Adrenal gland (tissue), 9 donors: ENCODE measurements at regions not wholly inside any gene's neighbourhood (a gene's known extent, or its start where the extent isn't known, plus 50 kb on each side); places are given as distances from the start of the nearest gene placed in this dataset.

Source experiments
- DNase-seq, 7 donors: peaks; one replicate each; pipeline ENCODE4 v3.0.0-alpha.2; 2019 to 2020
- H3K27ac ChIP-seq, 5 donors: fragments of 200-600 bp; sonication (generic) in 4 of 5; 1 replicate in 3 of 5; 2 replicates in 2 of 5; pipeline versions ENCODE4 v1.5.1 to v1.8.0; 2016 to 2020; ENCODE audit warnings: mild to moderate bottlenecking in 1 of 5
- H3K27me3 ChIP-seq: fragments of 200-600 bp; 2 replicates; pipeline ENCODE4 v1.8.0; 2021
- H3K36me3 ChIP-seq, 2 donors: fragments of 200-600 bp; replicated peaks in 1 of 2; 1 replicate in 1 of 2; 2 replicates in 1 of 2; pipeline versions ENCODE4 v1.5.1 to v1.8.0; 2018 to 2022
- H3K4me1 ChIP-seq, 2 donors: fragments of 200-600 bp; replicated peaks in 1 of 2; 1 replicate in 1 of 2; 2 replicates in 1 of 2; pipeline versions ENCODE4 v1.5.1 to v1.8.0; 2018 to 2021
- H3K4me3 ChIP-seq, 4 donors: fragments of 200-600 bp; sonication (generic) in 3 of 4; one replicate each; pipeline ENCODE4 v1.5.1; 2016 to 2018
- H3K9me3 ChIP-seq, 3 donors: fragments of 200-600 bp; sonication (generic) in 1 of 3; replicated peaks in 1 of 3; 1 replicate in 2 of 3; 2 replicates in 1 of 3; pipeline versions ENCODE4 v1.5.1 to v1.8.0; 2016 to 2021
- CTCF ChIP-seq, 6 experiments: fragments of 450-650 bp in 4 of 6; fragments of 200-600 bp in 2 of 6; sonication (generic) in 1 of 6; IDR thresholded peaks; 1 replicate in 5 of 6; 2 replicates in 1 of 6; pipeline versions ENCODE4 v1.5.1 to v1.8.0; 2016 to 2021; ENCODE audit warnings: antibody characterized with exemption in 6 of 6, mild to moderate bottlenecking in 2 of 6, moderate library complexity in 1 of 6
- POLR2A ChIP-seq, 2 donors: fragments of 450-650 bp; IDR thresholded peaks; one replicate each; pipeline ENCODE4 v1.6.1; 2017; ENCODE audit warnings: antibody characterized with exemption in 2 of 2, mild to moderate bottlenecking in 2 of 2, moderate library complexity in 1 of 2
- WGBS, 4 donors: extraction: QIAGEN DNeasy Blood & Tissue Kit in 2 of 4; methylation state at CpG; one replicate each; pipeline versions ENCODE4 v1.1.5 to v1.1.7; 2013 to 2017; 5-methylcytosine and 5-hydroxymethylcytosine counted together
- intact Hi-C, 2 donors: fragments of 100-400 bp; cut with DNase I; formaldehyde crosslinking; loops; one replicate each; pipeline versions ENCODE4 v1.14.1 to v1.15.0; 2022 to 2023
- donor health status: healthy with polysubstance abuse.
- donor health status: Bipolar disorder and iron deficiency.
- donor health status: DM: yes; HTN: yes; CAD: no.
- donor health status: DM: no; HTN: no; CAD: no.
- donor health status: DM: no; HTN: no; CAD: no.

- intact Hi-C loops, result no loop called here
- DNase-seq, result no peak
- H3K4me3 ChIP-seq, result no peak overlapping the region
Measured at GRCh38 chr18:61612517-61612916, 279.3 kb downstream of the CDH20 start.

GRCh38 chr18:61609131-61609530, 275.9 kb downstream of the CDH20 start:
- Histone ChIP-seq H3K4me1 (peaks cover 7 to 15% of the 10 kb centered on the region in 2 donors), H3K36me3 (no peaks in the 10 kb centered on the region), H3K9me3 (no peaks in the 10 kb centered on the region), H3K4me3 (no peak overlapping the region), H3K27me3 (no peaks in the 10 kb centered on the region), H3K27ac (no peak overlapping the region)
- no peak for DNase-seq
- intact Hi-C loops, result no loop called here
- TF ChIP-seq CTCF (IDR thresholded peaks at IDR 0.05) (no peak), POLR2A (IDR thresholded peaks at IDR 0.05) (no peak)

More at GRCh38 chr18:61612517-61612916, 279.3 kb downstream of the CDH20 start:
- Histone ChIP-seq H3K9me3 (no peaks in the 10 kb centered on the region), H3K27me3 (no peaks in the 10 kb centered on the region), H3K36me3 (no peaks in the 10 kb centered on the region), H3K4me1 (no peaks in the 10 kb centered on the region), H3K27ac (no peak overlapping the region)
- no peak for TF ChIP-seq POLR2A (IDR thresholded peaks at IDR 0.05)
- no peak for TF ChIP-seq CTCF (IDR thresholded peaks at IDR 0.05)

GRCh38 chr18:61608316-61608715, 275.1 kb downstream of the CDH20 start:
- H3K36me3 ChIP-seq, result no peaks in the 10 kb centered on the region
- no peak for DNase-seq
- no peaks in the 10 kb centered on the region for H3K27me3 ChIP-seq
- H3K27ac ChIP-seq, result peak overlapping the region in 1 of 5 donors; percentile 43
- no peak for TF ChIP-seq POLR2A (IDR thresholded peaks at IDR 0.05)
- TF ChIP-seq CTCF (IDR thresholded peaks at IDR 0.05), result no peak
- H3K4me3 ChIP-seq, result no peak overlapping the region
- H3K4me1 ChIP-seq, result peaks cover 7 to 15% of the 10 kb centered on the region in 2 donors
- intact Hi-C loops, result no loop called here
- H3K9me3 ChIP-seq, result no peaks in the 10 kb centered on the region
- WGBS, 4 donors, result 68 to 74% (median 72%) methylated on average over 1 of the region's 1 CpG

- WGBS, 4 donors, result 67 to 91% (median 80%) methylated on average over 2 of the region's 2 CpGs
- DNase-seq, result no peak
- H3K27me3 ChIP-seq, result no peaks in the 10 kb centered on the region
- H3K36me3 ChIP-seq, result no peaks in the 10 kb centered on the region
- no peak overlapping the region for H3K4me3 ChIP-seq
- H3K9me3 ChIP-seq, result no peaks in the 10 kb centered on the region
- H3K4me1 ChIP-seq, result peaks cover 7 to 15% of the 10 kb centered on the region in 2 donors
- intact Hi-C loops, result no loop called here
- TF ChIP-seq POLR2A (IDR thresholded peaks at IDR 0.05) (no peak), CTCF (IDR thresholded peaks at IDR 0.05) (no peak)
- peak overlapping the region in 1 of 5 donors; percentile 43 for H3K27ac ChIP-seq
Measured at GRCh38 chr18:61607867-61608266, 274.6 kb downstream of the CDH20 start.
